Suprapubic skin (tissue), 4 donors: ENCODE measurements at regions not wholly inside any gene's neighbourhood (a gene's known extent, or its start where the extent isn't known, plus 50 kb on each side); places are given as distances from the start of the nearest gene placed in this dataset.

Source experiments
- DNase-seq, 2 donors: peaks; one replicate each; pipeline ENCODE4 v3.0.0-alpha.2; 2019; ENCODE audit warnings: low spot score in 2 of 2
- H3K27ac ChIP-seq: fragments of 200-600 bp; sonication (generic); one replicate; pipeline ENCODE4 v1.5.1; 2019
- H3K27me3 ChIP-seq: fragments of 200-600 bp; sonication (generic); one replicate; pipeline ENCODE4 v1.5.1; 2019
- H3K36me3 ChIP-seq: fragments of 200-600 bp; sonication (generic); one replicate; pipeline ENCODE4 v1.5.1; 2019
- H3K4me1 ChIP-seq: fragments of 200-600 bp; sonication (generic); one replicate; pipeline ENCODE4 v1.5.1; 2019
- H3K4me3 ChIP-seq: fragments of 200-600 bp; sonication (generic); one replicate; pipeline ENCODE4 v1.5.1; 2019; ENCODE audit warnings: mild to moderate bottlenecking
- H3K9me3 ChIP-seq: fragments of 200-600 bp; sonication (generic); one replicate; pipeline ENCODE4 v1.5.1; 2019
- EP300 ChIP-seq: sonication (generic); formaldehyde crosslinking; IDR thresholded peaks from one replicate; pipeline ENCODE4 v1.6.1; 2017; ENCODE audit warnings: antibody characterized with exemption
- POLR2A ChIP-seq, 2 donors: fragments of 450-650 bp; IDR thresholded peaks; one replicate each; pipeline ENCODE4 v1.6.1; 2017; ENCODE audit warnings: antibody characterized with exemption in 2 of 2, mild to moderate bottlenecking in 2 of 2, moderate library complexity in 2 of 2
- POLR2AphosphoS5 ChIP-seq, 3 donors: sonication (generic); formaldehyde crosslinking; IDR thresholded peaks; one replicate each; pipeline ENCODE4 v1.6.1; 2017; ENCODE audit warnings: antibody characterized with exemption in 3 of 3
- WGBS: methylation state at CpG from one replicate; pipeline ENCODE4 v1.1.5; 2018; 5-methylcytosine and 5-hydroxymethylcytosine counted together
- TF ChIP-seq, protein P1 (sequence below), 2 donors: fragments of 200-600 bp in 1 of 2; fragments of 450-650 bp in 1 of 2; sonication (generic) in 1 of 2; IDR thresholded peaks; one replicate each; pipeline ENCODE4 v1.5.1; 2016 to 2019; ENCODE audit warnings: antibody characterized with exemption in 2 of 2, mild to moderate bottlenecking in 1 of 2, moderate library complexity in 1 of 2

DNA sequence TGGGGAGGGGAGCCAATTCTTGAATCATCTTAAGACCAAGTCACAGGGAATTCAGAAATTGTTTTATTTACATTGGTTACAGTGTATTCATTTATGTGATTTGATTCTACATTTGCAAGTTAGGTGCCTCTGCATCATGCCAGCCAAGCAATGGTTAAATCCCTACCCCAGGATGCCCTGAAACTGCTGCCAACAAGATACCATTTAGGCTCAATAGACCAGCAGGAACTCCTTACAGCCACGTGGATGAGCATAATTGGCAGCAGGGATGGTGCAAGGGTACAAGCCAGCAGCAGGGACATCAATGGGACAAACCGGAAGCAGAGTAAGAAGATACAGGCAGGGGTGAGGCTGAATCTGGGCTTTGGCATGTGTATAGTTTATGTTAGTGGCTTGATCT, 72.4 kb upstream of the NBEA start:
- Histone ChIP-seq H3K9me3 (no peaks in the 10 kb centered on the region), H3K27ac (no peak overlapping the region), H3K4me3 (no peak overlapping the region), H3K36me3 (no peaks in the 10 kb centered on the region), H3K27me3 (no peaks in the 10 kb centered on the region), H3K4me1 (no peaks in the 10 kb centered on the region)
- TF ChIP-seq POLR2A (IDR thresholded peaks at IDR 0.05) (no peak), EP300 (no peak), POLR2AphosphoS5 (IDR thresholded peaks at IDR 0.05) (no peak)
- TF ChIP-seq, protein P1, sequence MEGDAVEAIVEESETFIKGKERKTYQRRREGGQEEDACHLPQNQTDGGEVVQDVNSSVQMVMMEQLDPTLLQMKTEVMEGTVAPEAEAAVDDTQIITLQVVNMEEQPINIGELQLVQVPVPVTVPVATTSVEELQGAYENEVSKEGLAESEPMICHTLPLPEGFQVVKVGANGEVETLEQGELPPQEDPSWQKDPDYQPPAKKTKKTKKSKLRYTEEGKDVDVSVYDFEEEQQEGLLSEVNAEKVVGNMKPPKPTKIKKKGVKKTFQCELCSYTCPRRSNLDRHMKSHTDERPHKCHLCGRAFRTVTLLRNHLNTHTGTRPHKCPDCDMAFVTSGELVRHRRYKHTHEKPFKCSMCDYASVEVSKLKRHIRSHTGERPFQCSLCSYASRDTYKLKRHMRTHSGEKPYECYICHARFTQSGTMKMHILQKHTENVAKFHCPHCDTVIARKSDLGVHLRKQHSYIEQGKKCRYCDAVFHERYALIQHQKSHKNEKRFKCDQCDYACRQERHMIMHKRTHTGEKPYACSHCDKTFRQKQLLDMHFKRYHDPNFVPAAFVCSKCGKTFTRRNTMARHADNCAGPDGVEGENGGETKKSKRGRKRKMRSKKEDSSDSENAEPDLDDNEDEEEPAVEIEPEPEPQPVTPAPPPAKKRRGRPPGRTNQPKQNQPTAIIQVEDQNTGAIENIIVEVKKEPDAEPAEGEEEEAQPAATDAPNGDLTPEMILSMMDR (IDR thresholded peaks at IDR 0.05), result no peak
- no peak for DNase-seq
- WGBS, result 42% methylated on average over 2 of the region's 2 CpGs

DNA sequence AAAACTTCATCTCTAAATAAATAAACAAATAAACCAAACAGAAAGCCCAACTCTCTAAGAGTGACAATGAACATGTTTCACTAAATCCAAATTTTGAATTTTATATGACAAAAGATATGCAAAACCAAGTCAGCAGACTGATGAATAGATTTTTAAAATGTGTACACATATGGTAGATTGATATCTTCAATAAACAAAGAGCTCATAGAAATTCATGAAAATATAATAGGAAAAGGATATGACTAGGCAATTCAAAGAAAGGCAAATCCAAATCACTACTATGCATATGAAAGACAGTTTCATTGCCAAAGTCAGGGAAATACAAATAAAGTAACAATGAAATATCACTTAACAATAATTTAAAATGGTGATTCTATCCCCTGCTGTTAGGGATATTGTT, 63.7 kb upstream of the NBEA start:
- Histone ChIP-seq H3K36me3 (no peaks in the 10 kb centered on the region), H3K4me3 (no peak overlapping the region), H3K9me3 (no peaks in the 10 kb centered on the region), H3K27ac (no peak overlapping the region), H3K27me3 (no peaks in the 10 kb centered on the region), H3K4me1 (no peaks in the 10 kb centered on the region)
- DNase-seq, result no peak
- no peak for TF ChIP-seq POLR2AphosphoS5 (IDR thresholded peaks at IDR 0.05)
- TF ChIP-seq EP300, result no peak
- TF ChIP-seq, protein P1 (IDR thresholded peaks at IDR 0.05), result no peak
- no peak for TF ChIP-seq POLR2A (IDR thresholded peaks at IDR 0.05)

DNA sequence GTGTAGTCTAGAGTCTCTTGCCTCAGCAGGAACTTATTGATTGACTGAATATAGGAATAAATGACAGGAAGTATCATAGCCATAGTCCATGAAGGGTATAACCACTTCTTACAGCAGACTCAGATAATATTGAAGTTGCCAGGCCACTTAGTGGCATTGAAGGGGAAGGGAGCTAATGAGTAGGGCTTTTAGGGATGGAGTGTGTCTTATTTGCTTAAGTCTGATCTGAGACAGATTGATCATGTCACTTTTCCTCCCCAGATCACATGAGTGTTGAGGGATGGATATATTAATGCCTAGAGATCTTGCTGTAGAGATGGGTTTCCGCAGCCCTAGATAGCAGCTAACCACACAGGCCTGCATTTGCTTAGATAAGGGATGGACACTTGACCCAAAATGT, 62.2 kb upstream of the NBEA start:
- no peak overlapping the region for H3K27ac ChIP-seq
- no peak for DNase-seq
- TF ChIP-seq, protein P1 (IDR thresholded peaks at IDR 0.05), result no peak
- TF ChIP-seq POLR2A (IDR thresholded peaks at IDR 0.05) (no peak), EP300 (no peak), POLR2AphosphoS5 (IDR thresholded peaks at IDR 0.05) (no peak)
- no peaks in the 10 kb centered on the region for H3K4me1 ChIP-seq
- no peak overlapping the region for H3K4me3 ChIP-seq
- 92% methylated on average over 1 of the region's 1 CpG for WGBS
- H3K27me3 ChIP-seq, result no peaks in the 10 kb centered on the region
- no peaks in the 10 kb centered on the region for H3K9me3 ChIP-seq
- no peaks in the 10 kb centered on the region for H3K36me3 ChIP-seq

DNA sequence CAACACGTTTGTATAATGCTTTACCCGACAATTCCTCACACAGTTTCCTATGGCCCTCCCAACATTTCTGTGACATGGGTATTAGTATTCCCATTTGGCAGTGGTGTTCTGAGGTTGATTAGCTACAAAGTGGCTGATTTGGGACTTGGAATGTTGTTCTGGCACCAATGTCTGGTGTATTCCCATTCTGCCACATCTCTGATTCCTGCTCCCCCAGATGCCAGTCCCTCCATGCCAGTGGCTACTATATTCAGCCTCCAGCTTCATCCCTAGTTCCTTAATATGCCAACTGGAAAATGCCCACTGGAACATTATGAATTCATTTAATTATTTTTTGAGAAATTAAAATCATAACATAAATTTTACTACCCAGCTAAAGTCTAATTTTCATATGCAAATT, 60.6 kb upstream of the NBEA start:
- no peak for DNase-seq
- WGBS, result 70% methylated on average over 2 of the region's 2 CpGs

DNA sequence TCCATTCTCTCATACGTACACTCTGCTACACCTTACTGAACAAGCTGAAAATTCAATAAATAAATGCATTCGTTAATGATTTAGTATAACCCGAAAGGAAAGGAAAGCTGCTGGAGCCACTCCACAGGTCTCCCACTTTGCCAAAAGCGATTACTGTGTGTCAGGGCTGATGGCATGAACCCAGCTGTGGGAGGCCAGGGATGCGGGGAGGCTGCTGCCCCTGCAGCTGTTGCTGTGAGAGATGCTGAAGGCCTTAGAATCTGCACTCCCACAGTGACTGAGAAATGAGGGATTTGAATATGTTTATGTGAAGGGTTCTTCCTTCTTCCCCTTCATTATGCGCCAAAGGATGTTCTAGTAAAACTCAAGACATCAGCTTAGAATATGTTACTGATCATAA, 58.7 kb upstream of the NBEA start:
- Histone ChIP-seq H3K9me3 (no peaks in the 10 kb centered on the region), H3K4me1 (no peaks in the 10 kb centered on the region), H3K27me3 (no peaks in the 10 kb centered on the region), H3K4me3 (no peak overlapping the region), H3K27ac (no peak overlapping the region), H3K36me3 (no peaks in the 10 kb centered on the region)
- TF ChIP-seq EP300, result no peak
- TF ChIP-seq, protein P1 (IDR thresholded peaks at IDR 0.05), result no peak
- TF ChIP-seq POLR2AphosphoS5 (IDR thresholded peaks at IDR 0.05), result no peak
- TF ChIP-seq POLR2A (IDR thresholded peaks at IDR 0.05), result no peak
- 61% methylated on average over 6 of the region's 6 CpGs for WGBS
- DNase-seq, result no peak

More for the DNA sequence above, 60.6 kb upstream of the NBEA start:
- no peaks in the 10 kb centered on the region for H3K27me3 ChIP-seq
- H3K36me3 ChIP-seq, result no peaks in the 10 kb centered on the region
- no peaks in the 10 kb centered on the region for H3K9me3 ChIP-seq
- no peak for TF ChIP-seq POLR2A (IDR thresholded peaks at IDR 0.05)
- no peak for TF ChIP-seq POLR2AphosphoS5 (IDR thresholded peaks at IDR 0.05)
- TF ChIP-seq EP300, result no peak
- TF ChIP-seq, protein P1 (IDR thresholded peaks at IDR 0.05), result no peak
- no peaks in the 10 kb centered on the region for H3K4me1 ChIP-seq
- H3K27ac ChIP-seq, result no peak overlapping the region
- H3K4me3 ChIP-seq, result no peak overlapping the region
